COLO668 (cell line): ENCODE measurements at regions not wholly inside any gene's neighbourhood (a gene's known extent, or its start where the extent isn't known, plus 50 kb on each side); places are given as distances from the start of the nearest gene placed in this dataset.

ENCODE experiments used
- DNase-seq: peaks from one replicate; lab custom pipeline; 2025; ENCODE audit not compliant: unreplicated experiment; lab: John Stamatoyannopoulos, UW

DNA sequence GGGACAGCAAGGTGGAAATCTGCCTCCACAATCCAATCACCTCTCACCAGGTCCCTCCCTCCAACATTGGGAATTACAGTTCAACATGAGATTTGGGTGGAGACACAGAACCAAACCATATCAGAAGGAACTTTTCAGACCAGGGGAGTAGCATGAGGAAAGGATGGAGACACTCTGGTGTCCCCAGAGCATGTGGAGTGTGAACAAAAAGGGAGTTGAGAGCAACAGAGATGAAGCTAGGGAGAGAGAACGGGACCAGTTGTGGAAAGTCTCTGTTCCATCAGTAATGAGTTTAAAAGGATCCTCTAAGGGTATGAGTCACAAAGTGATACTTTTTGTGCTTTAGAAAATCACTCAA, 382.0 kb downstream of the SFMBT2 start:
- DNase-seq: no peak

DNA sequence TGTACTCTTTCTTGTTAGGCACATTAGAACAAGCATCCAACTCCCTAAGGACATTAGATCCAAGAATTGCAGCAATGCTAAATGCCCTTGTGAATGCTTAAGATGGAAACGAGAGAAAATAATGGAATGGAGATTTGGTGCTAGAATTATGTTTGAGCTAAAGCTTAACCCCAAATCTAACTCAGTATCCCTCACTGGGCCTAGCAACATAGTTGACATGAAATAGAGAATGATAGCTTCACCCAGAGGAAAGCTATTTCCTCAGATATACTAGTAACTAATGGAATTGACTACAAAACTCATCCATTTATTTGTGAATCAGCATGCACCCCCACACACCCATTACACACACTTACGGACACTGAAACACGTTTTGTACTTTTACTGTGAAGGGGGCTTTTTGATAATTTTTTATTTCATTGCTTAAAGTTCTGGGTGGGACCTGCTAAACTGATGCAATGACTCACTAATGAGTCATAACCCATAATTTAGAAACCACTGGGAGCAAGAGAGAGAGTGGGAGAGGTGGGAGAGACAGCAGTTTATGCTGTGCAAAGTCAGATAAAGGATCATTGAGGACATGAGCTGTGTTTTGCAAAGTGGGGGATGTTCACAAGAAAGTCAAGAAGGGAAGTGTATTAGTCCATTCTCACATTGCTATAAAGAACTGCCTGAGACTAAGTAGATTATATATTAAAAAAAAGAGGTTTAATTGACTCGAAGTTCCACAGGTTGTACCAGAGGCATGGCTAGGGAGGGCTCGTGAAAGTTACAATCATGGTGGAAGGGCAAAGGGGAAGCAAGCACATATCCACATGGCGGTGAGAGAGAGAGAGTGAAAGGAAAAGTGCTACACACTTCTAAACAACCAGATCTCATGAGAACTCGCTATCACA, 382.7 kb downstream of the SFMBT2 start:
- no peak for DNase-seq

DNA sequence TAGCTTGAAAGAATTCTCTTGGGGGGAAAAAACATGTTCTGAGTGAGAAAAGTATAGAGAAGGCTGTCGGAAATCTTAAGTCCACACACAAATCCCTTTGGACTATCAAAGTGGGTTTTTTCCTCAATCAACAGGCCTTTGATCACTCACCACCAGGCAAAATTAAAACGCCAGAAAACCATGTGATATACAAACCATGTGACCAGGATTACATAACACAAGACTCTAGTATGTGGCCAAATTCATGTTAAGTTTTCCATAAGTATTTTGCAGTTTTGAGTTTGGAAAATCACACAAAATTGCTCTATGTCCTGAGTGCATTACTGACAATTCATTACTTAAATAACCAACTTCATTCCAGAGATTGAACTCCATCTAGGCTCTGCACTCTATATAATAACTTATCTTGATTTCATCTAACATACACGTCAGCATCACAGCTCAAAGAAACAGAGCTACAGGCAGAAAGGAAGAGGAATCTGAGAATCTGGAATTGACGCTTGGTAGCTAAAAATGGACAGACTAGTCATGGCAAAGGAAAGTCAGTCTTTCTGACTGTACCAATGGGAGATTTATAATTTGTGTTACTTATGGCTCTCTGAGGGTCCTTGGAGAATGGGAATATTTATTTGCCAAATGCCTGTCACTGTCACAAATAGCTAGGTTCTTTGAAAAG, 383.5 kb downstream of the SFMBT2 start:
- no peak for DNase-seq

DNA sequence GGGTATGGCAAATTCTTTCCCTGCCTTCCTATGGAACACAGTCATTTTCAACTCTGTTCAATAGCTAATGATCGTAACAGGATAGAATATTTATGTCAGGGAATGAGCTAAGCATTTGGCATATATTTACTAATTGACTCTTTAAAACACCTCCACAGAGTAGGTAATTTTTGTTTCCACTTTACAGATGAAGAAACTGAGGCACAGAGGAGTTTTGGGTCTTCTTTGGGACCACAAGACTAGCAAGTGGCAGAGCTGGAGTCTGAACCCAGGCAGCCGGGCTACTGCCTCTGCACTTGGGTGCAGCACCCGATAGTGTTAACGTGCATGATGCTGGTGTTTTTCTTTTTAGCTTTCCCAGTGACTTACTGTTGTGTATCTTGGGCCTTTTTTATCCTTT, 384.0 kb downstream of the SFMBT2 start:
- no peak for DNase-seq

DNA sequence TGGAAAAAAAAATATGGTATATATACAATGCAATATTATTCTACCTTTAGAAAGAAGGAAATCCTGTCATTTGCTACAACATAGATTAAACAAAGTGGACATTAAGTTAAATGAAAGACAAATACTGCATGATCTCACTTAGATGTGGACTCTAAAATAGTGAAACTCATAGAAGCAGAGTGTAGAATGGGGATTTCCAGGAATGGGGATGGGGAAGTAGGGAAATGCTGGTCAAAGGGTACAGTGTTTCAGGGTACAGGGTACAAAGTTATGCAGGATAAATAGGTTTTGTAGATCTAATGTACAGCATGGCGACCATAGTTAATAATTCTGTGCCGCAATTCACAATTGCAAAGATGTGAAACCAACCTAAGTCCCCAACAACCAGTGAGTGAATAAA, 385.5 kb downstream of the SFMBT2 start:
- no peak for DNase-seq

DNA sequence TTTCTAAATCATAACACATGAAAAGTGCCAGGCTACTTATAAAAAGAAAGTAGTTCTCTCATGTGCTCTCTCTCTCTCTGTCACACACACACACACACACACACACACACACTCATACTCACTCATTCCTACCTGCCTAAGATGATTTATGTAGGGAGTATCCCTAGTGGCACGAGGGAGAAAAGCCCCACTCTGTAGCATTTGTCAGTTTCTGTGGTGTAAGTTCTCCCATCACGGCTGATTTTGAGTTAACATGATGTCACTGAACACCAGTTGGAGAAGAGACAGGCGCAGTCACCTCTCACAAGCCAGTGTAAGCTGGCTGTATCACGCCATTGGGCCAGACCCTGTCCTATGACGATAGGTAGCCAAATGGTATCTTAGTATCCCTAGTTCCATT, 395.4 kb downstream of the SFMBT2 start:
- no peak for DNase-seq

DNA sequence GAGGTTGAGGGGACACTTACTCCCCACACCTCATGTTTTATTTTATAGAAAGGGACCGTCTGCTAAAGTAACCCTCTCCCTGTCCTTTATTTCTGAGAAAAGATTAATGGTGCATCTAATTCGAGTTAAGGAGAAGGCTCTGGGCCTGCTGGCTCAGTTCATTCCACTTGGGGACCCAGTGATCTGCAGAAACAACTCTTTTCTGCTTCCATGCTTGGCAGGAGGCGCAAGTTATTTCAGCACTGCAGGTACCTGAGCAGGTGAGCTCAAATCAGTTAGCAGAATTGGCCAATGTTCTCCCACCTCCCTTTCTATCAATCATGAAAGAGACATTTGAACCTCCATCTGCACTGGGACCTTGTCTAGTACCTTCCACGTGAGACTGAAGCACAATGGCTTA, 396.1 kb downstream of the SFMBT2 start:
- no peak for DNase-seq

DNA sequence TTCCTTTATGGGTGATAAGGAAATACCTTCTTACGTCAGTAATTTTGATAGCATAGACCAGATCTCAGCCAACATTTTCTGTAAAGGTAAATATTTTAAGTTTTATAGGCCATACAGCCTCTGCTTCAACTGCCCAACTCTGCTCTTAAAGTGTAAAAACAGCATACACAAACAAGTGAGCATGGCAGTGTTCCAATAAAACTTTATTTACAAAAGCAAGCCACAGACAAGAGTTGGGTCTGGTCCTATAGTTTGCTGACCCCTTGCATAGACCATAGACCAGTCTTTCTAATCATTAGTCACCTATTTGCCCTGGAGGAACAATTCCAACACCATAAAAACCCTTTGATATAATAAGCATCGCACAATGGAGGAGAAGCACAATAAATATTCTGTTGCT, 398.8 kb downstream of the SFMBT2 start:
- no peak for DNase-seq

DNA sequence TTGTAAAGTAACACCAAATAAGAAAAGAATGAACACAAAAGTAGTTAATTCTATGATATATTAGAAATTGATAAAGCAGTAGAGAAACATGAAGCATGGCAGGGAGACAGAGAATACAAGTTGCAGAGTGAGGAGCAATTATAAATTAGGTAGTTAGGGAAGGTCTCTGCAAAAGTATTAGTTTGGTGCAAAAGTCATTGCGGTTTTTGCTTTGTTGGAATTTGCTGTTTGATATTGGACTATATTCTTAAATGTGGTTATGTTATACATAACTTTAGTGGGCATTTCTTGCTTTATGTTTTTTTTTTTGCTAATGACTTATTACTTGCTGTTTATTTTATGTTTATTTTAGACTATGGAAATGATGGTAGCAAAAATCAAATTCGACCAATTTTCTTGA, 402.2 kb downstream of the SFMBT2 start:
- DNase-seq: no peak

DNA sequence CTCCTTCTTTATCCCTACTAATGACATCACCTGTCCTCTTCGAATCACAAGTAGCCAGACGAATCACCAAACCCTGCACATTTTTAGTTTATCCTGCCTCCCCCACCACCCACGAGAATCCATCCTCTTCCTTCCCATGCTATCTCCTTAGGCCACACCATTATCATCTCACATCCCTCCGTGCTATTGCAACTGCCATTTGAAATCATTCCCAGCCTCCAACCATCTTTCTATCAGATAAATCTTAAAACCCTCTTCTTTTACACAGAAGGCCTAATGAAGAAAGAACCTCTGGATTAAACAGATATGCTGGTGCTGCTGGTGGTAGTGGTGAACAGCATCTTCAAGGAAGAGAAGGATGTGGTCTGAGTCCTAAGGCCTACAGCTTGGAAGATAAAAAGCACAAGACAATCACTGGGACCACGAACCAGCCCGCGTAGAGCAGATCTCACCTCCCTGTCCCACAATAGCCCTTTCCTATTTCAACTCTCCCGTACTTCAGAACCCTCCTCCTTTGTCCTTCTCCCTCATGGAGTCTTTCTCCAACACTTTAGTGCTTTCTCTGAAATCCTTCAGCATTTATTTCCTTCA, 403.1 kb downstream of the SFMBT2 start:
- DNase-seq: no peak

DNA sequence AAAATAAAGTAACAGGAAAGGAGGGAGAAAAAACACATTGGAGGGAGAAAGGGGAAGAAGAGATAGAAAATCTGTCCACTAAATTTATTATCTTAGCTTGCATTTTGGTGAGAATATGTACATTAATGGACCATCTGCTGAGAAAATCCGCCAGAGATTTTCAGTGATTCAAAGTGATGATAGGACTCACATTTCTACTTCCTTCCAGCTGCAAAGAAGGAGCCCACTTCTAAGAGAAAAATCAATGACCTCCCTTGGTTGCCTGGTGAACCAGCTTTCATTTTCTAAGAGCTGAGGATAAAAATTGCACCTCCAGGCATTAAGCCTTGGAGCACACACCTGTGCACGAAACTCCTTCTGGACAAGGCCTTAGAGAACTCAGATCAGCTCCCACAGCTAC, 404.3 kb downstream of the SFMBT2 start:
- no peak for DNase-seq

DNA sequence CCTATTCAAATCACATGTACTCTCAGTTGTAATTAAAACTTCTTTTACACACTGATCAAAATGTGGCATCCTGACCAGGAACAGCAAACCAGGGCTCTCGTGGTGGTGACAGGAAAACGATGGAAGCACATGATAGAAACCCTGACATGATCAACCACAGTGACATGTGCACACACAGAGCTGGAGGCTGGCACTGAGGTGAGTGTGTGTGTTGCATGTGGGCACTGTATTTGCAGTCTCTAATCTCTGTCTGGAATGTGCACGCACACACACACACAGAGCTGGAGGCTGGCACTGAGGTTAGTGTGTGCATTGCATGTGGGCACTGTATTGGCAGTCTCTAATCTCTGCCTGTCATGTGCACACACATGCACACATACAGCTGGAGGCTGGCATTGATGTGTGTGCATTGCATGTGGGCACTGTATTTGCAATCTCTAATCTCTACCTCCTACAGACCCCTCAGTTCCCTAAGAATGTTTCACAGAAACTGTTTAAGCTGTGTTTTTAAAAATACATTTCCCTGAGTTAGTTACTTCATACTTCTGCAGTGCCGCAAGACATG, 406.9 kb downstream of the SFMBT2 start:
- no peak for DNase-seq

DNA sequence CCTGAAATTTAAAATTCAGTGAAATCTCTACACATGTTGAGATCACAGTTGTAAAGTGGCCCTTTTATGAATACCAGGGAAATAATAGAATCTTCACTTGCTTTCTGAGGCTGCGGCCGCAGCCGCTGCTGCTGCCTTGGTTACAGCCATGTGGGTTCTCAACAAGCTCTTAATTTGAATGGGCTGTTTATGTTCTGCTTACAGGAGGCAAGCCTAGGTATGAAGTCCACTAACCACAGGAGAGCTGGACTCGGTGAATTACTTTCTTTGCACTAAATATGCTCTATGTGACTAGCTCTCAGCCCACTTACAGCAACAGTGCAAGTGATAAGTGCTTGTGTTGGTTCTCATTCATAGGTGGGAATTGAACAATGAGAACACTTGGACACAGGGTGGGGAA, 410.8 kb downstream of the SFMBT2 start:
- DNase-seq: no peak

DNA sequence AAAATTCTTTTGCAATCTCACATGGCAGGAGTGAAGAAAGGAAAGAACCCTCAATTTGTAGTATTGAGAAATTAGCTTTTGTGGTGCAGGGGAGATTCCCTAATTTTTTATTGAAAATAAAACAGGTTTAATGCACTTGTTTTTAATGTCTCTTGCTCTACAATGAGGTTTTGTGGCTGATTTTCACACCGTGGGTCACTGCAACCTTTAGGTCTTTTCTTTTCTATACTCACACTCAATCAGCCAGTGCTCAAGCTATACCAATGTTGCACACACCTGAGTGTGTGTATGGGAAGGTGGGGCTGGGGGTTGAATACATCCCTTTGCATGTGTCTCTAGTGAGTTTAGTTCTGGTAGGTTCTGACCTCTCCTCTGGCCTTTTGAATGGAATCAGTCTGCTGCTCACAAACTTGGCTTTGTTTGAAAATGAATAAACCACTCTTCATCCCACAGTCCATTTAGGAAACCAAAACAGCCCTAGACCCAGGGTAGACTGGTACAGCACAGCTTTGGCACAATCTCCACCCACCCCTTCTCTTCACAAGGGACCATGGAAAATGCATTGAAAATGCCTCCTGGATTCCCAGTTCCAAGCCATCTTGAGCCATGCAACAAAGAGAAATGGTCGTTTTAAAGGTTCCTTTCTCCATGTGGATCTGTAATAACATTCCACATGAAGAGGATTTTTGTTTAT, 411.5 kb downstream of the SFMBT2 start:
- no peak for DNase-seq

DNA sequence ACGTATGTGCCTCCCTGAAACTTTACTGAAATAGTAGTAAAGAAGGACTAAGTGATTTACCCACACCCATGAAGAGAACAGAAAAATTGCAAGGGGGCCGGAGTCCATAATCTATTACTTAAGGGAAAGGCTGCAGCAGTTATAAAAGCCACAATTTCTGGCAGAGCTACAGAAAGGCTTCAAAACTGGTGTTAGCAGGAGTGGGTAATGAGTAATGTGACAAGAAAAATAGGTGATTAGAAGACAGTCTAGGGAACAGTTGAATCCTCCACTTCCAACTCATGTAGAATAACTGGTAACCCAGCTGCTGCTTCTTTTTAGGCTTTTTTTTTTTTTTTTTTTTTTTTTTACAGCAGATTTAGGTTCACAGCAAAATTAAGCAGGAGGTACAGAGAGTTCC, 413.3 kb downstream of the SFMBT2 start:
- no peak for DNase-seq

DNA sequence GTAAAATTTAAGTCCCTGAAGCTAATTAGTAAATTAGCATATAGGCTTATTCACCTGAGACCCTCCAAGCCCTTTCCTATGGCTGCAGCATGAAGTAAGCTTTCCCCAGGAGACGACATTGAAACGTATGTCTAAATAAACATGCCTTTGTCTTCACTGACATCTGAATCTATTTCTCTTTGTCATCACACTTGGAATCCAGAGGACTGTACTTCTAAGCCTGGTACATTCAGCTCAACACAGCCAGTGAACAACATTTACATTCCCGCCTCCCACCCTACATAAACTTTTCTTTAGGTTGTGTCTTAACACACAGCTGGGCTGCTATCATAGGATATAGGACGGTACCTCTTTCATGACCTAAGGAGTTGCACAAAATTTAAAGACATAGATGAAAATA, 414.4 kb downstream of the SFMBT2 start:
- no peak for DNase-seq

DNA sequence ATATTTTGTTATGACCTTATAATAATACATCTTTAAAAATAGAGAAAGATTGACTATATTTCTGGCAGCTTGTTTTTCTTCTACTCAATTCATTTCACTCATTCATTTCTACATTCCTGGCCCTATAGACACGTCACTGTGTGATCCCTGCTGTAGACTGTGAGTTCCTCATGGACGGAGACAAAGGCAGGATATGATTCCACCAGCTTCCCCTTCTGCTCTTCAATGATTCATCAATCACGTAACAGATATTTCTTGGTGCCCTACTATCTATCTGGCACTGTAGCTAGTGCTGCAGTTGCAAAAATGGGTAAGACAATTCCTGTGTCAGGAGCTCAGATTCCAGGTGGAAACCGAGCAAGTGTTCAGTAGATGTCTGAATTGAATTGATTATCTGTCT, 415.0 kb downstream of the SFMBT2 start:
- no peak for DNase-seq

DNA sequence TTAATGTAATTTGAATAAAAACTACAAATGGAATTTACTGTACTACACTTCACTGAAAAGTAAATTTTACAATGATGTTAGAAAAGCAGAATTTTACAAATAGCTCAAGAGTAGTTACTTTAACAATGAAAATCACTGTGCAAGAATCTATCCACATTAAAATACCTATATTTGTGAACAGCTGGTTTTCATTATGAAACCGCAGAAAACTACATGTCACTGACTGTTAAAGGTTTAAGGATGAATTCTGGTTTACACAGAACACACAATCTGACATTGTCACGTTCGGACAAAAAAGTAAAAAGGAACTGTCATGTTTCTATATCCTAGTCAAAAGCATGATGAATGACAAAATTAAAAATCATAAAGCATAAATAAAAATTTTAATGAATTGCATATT, 415.3 kb upstream of the PRKCQ start:
- no peak for DNase-seq

DNA sequence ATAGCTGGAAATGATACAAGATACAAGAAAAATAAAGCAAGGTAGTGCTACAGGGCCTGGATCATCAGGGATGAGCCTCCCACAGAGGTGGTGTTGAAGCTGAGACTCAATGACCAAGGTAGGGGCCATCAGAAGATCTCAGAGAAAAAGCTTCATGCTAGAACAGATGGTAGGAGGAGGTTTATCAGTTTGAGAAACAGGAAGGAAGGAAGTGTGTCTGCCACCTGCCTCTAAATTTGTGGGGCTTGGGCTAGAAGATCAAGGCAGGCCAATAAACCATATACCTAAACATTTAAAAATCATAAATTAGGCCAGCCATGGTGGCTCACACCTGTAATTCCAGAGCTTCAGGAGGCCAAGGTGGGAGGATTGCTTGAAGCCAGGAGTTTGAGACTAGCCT, 410.8 kb upstream of the PRKCQ start:
- no peak for DNase-seq

DNA sequence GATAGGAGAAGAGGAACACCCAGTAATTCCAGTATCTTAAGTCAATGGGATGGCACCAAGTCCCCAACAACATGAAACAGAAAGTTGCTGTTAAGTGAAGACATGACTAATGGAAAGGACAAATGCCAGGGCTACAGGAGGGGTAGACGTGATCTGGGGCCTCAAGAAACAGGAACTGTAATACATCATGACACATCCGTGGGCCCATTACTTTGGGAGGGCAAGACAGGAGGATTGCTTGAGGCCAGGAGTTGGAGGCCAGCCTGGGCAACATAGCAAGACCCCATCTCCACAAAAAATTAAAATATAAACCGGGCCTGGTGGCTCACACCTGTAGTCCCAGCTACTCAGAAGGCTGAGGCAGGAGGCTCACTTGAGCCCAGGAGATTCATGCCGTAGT, 408.6 kb upstream of the PRKCQ start:
- no peak for DNase-seq

DNA sequence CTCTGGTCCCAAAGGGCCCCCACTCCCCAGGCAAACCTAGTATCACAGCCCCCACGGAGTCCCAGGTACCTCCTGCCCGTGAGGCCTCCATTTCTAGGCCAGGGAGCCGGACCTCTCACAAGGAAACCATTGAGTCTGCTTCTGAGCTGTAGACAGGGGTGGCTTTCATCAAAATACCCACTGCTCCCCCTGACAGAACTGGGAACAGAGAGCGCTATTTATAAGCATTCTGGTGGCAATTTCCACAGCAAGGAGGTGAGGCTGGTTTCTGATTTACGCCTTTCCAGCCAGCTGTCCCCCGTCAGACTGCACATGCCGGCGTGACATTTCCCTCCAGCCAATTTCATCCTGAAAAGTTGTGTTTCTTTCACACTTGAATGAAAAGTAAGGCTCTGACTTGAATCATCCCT, 407.5 kb upstream of the PRKCQ start:
- no peak for DNase-seq
